GM12892 (cell line): ENCODE measurements at regions not wholly inside any gene's neighbourhood (a gene's known extent, or its start where the extent isn't known, plus 50 kb on each side); places are given as distances from the start of the nearest gene placed in this dataset.

ENCODE experiments used
- POLR2A ChIP-seq: IDR thresholded peaks from 2 replicates; pipeline ENCODE4 v1.6.1; 2011; ENCODE audit warnings: low read depth, low read length, control low read depth
- POLR2AphosphoS5 ChIP-seq: IDR thresholded peaks from 2 replicates; pipeline ENCODE4 v1.6.1; 2011; ENCODE audit warnings: low read depth, low read length, control low read depth

- TF ChIP-seq POLR2A (no peak), POLR2AphosphoS5 (no peak)
These were observed 204.2 kb downstream of the TSHZ3 start for GRCh38 chr19:31145007-31145406.
